ENCODE measurements at regions not wholly inside any gene's neighbourhood (a gene's known extent, or its start where the extent isn't known, plus 50 kb on each side); places are given as distances from the start of the nearest gene placed in this dataset.

GRCh38 chr1:56377431-56377830, 201.9 kb downstream of the PLPP3 start:
- WGBS (ENCODE audit: insufficient coverage), result no CpG with 5 or more reads among the region's 2 CpGs
- peaks cover 46% of the 10 kb centered on the region for H3K4me1 ChIP-seq (ENCODE audit: control insufficient read depth, insufficient read depth, low read length)
- DNase-seq, result peak; percentile 92
- peak overlapping the region; percentile 65 for H3K27ac ChIP-seq (ENCODE audit: low read length)
- no peak overlapping the region for H3K4me3 ChIP-seq (ENCODE audit: low read length)
- no peaks in the 10 kb centered on the region for H3K27me3 ChIP-seq (ENCODE audit: control insufficient read depth, insufficient read depth, low read length)
- no peaks in the 10 kb centered on the region for H3K9me3 ChIP-seq (replicated peaks; ENCODE audit: control insufficient read depth, low read depth, low read length)
- no peaks in the 10 kb centered on the region for H3K36me3 ChIP-seq (ENCODE audit: control insufficient read depth, insufficient read depth, low read length)

- no peaks in the 10 kb centered on the region for H3K27me3 ChIP-seq (ENCODE audit: control insufficient read depth, insufficient read depth, low read length)
- 10% methylated on average over 5 of the region's 7 CpGs for WGBS (ENCODE audit: insufficient coverage)
- peak overlapping the region; percentile 65 for H3K27ac ChIP-seq (ENCODE audit: low read length)
- H3K4me1 ChIP-seq (ENCODE audit: control insufficient read depth, insufficient read depth, low read length), result peaks cover 46% of the 10 kb centered on the region
- peak; percentile 91 for DNase-seq
- no peaks in the 10 kb centered on the region for H3K9me3 ChIP-seq (replicated peaks; ENCODE audit: control insufficient read depth, low read depth, low read length)
- H3K36me3 ChIP-seq (ENCODE audit: control insufficient read depth, insufficient read depth, low read length), result no peaks in the 10 kb centered on the region
- H3K4me3 ChIP-seq (ENCODE audit: low read length), result no peak overlapping the region
Observed at GRCh38 chr1:56376188-56376984, 203.0 kb downstream of the PLPP3 start.

GRCh38 chr1:56375326-56375804, 204.0 kb downstream of the PLPP3 start:
- Histone ChIP-seq H3K27me3 (ENCODE audit: control insufficient read depth, insufficient read depth, low read length) (no peaks in the 10 kb centered on the region), H3K4me1 (ENCODE audit: control insufficient read depth, insufficient read depth, low read length) (peaks cover 46% of the 10 kb centered on the region), H3K36me3 (ENCODE audit: control insufficient read depth, insufficient read depth, low read length) (no peaks in the 10 kb centered on the region), H3K9me3 (replicated peaks; ENCODE audit: control insufficient read depth, low read depth, low read length) (no peaks in the 10 kb centered on the region), H3K4me3 (ENCODE audit: low read length) (no peak overlapping the region), H3K27ac (ENCODE audit: low read length) (peak overlapping the region; percentile 84)
- WGBS (ENCODE audit: insufficient coverage), result 50% methylated on average over 1 of the region's 5 CpGs
- peak; percentile 84 for DNase-seq

GRCh38 chr1:56374026-56374974, 205.1 kb downstream of the PLPP3 start:
- Histone ChIP-seq H3K4me1 (ENCODE audit: control insufficient read depth, insufficient read depth, low read length) (peaks cover 46% of the 10 kb centered on the region), H3K27me3 (ENCODE audit: control insufficient read depth, insufficient read depth, low read length) (no peaks in the 10 kb centered on the region), H3K27ac (ENCODE audit: low read length) (peak overlapping the region; percentile 84), H3K9me3 (replicated peaks; ENCODE audit: control insufficient read depth, low read depth, low read length) (no peaks in the 10 kb centered on the region), H3K4me3 (ENCODE audit: low read length) (no peak overlapping the region), H3K36me3 (ENCODE audit: control insufficient read depth, insufficient read depth, low read length) (no peaks in the 10 kb centered on the region)
- DNase-seq, result peak; percentile 97
- 17% methylated on average over 7 of the region's 14 CpGs for WGBS (ENCODE audit: insufficient coverage)

- Histone ChIP-seq H3K4me1 (ENCODE audit: control insufficient read depth, insufficient read depth, low read length) (peaks cover 23% of the 10 kb centered on the region), H3K4me3 (ENCODE audit: low read length) (no peak overlapping the region), H3K9me3 (replicated peaks; ENCODE audit: control insufficient read depth, low read depth, low read length) (no peaks in the 10 kb centered on the region), H3K27me3 (ENCODE audit: control insufficient read depth, insufficient read depth, low read length) (no peaks in the 10 kb centered on the region), H3K36me3 (ENCODE audit: control insufficient read depth, insufficient read depth, low read length) (no peaks in the 10 kb centered on the region), H3K27ac (ENCODE audit: low read length) (no peak overlapping the region)
- no peak for DNase-seq
- 100% methylated on average over 1 of the region's 6 CpGs for WGBS (ENCODE audit: insufficient coverage)
Observed at GRCh38 chr1:56370513-56370912, 208.8 kb downstream of the PLPP3 start.

GRCh38 chr1:56363007-56363770, 216.2 kb downstream of the PLPP3 start:
- H3K36me3 ChIP-seq (ENCODE audit: control insufficient read depth, insufficient read depth, low read length), result no peaks in the 10 kb centered on the region
- H3K4me3 ChIP-seq (ENCODE audit: low read length), result no peak overlapping the region
- 75% methylated on average over 4 of the region's 7 CpGs for WGBS (ENCODE audit: insufficient coverage)
- DNase-seq, result no peak
- H3K27me3 ChIP-seq (ENCODE audit: control insufficient read depth, insufficient read depth, low read length), result no peaks in the 10 kb centered on the region
- no peaks in the 10 kb centered on the region for H3K9me3 ChIP-seq (replicated peaks; ENCODE audit: control insufficient read depth, low read depth, low read length)
- peaks cover 8% of the 10 kb centered on the region for H3K4me1 ChIP-seq (ENCODE audit: control insufficient read depth, insufficient read depth, low read length)
- H3K27ac ChIP-seq (ENCODE audit: low read length), result no peak overlapping the region

GRCh38 chr1:56360021-56360420, 219.3 kb downstream of the PLPP3 start:
- Histone ChIP-seq H3K27me3 (ENCODE audit: control insufficient read depth, insufficient read depth, low read length) (no peaks in the 10 kb centered on the region), H3K9me3 (replicated peaks; ENCODE audit: control insufficient read depth, low read depth, low read length) (no peaks in the 10 kb centered on the region), H3K4me3 (ENCODE audit: low read length) (no peak overlapping the region), H3K27ac (ENCODE audit: low read length) (no peak overlapping the region), H3K36me3 (ENCODE audit: control insufficient read depth, insufficient read depth, low read length) (no peaks in the 10 kb centered on the region), H3K4me1 (ENCODE audit: control insufficient read depth, insufficient read depth, low read length) (peaks cover 26% of the 10 kb centered on the region)
- 100% methylated on average over 3 of the region's 3 CpGs for WGBS (ENCODE audit: insufficient coverage)
- DNase-seq, result no peak

- peak; percentile 79 for DNase-seq
- no peaks in the 10 kb centered on the region for H3K36me3 ChIP-seq (ENCODE audit: control insufficient read depth, insufficient read depth, low read length)
- 83% methylated on average over 1 of the region's 2 CpGs for WGBS (ENCODE audit: insufficient coverage)
- H3K9me3 ChIP-seq (replicated peaks; ENCODE audit: control insufficient read depth, low read depth, low read length), result no peaks in the 10 kb centered on the region
- H3K27me3 ChIP-seq (ENCODE audit: control insufficient read depth, insufficient read depth, low read length), result no peaks in the 10 kb centered on the region
- H3K4me1 ChIP-seq (ENCODE audit: control insufficient read depth, insufficient read depth, low read length), result peaks cover 29% of the 10 kb centered on the region
- no peak overlapping the region for H3K4me3 ChIP-seq (ENCODE audit: low read length)
- H3K27ac ChIP-seq (ENCODE audit: low read length), result peak overlapping the region; percentile 66
Observed at GRCh38 chr1:56359056-56359455, 220.3 kb downstream of the PLPP3 start.

- H3K27me3 ChIP-seq (ENCODE audit: control insufficient read depth, insufficient read depth, low read length), result no peaks in the 10 kb centered on the region
- no peak for DNase-seq
- H3K4me1 ChIP-seq (ENCODE audit: control insufficient read depth, insufficient read depth, low read length), result peaks cover 29% of the 10 kb centered on the region
- H3K4me3 ChIP-seq (ENCODE audit: low read length), result no peak overlapping the region
- no peaks in the 10 kb centered on the region for H3K36me3 ChIP-seq (ENCODE audit: control insufficient read depth, insufficient read depth, low read length)
- WGBS (ENCODE audit: insufficient coverage), result no CpG with 5 or more reads among the region's 3 CpGs
- no peaks in the 10 kb centered on the region for H3K9me3 ChIP-seq (replicated peaks; ENCODE audit: control insufficient read depth, low read depth, low read length)
- peak overlapping the region; percentile 62 for H3K27ac ChIP-seq (ENCODE audit: low read length)
Observed at GRCh38 chr1:56357927-56358690, 221.3 kb downstream of the PLPP3 start.
